ENCODE measurements at regions not wholly inside any gene's neighbourhood (a gene's known extent, or its start where the extent isn't known, plus 50 kb on each side); places are given as distances from the start of the nearest gene placed in this dataset.

GRCh38 chr22:22981670-22982571 is 88.4 kb upstream of the GNAZ start:
- intact Hi-C loops (cut with micrococcal nuclease): no loop called here
- H3K9me3 Mint-ChIP-seq: peaks cover 0 to 29% (median 7%) of the 10 kb centered on the region in 11 donors
- Histone ChIP-seq H3K4me3 (ENCODE audit: low read length) (no peak overlapping the region), H3K9me3 (ENCODE audit: control insufficient read depth in 2 of 3, low read length in 3 of 3) (no peaks in the 10 kb centered on the region), H3K27me3 (ENCODE audit: control insufficient read depth in 2 of 2, insufficient read depth in 2 of 2, low read length in 2 of 2) (no peaks in the 10 kb centered on the region), H3K4me1 (ENCODE audit: control insufficient read depth in 2 of 2, insufficient read depth in 2 of 2, low read length in 2 of 2) (peaks cover 0 to 9% of the 10 kb centered on the region in 2 donors), H3K36me3 (ENCODE audit: control insufficient read depth in 2 of 3, insufficient read depth in 3 of 3, low read length in 3 of 3) (no peaks in the 10 kb centered on the region), H3K27ac (ENCODE audit: low read depth, low read length) (no peak overlapping the region)
- peaks cover 0 to 26% (median 4%) of the 10 kb centered on the region in 5 donors for H3K27me3 Mint-ChIP-seq
- ChIA-PET POLR2A (no interaction called here), CTCF (interaction anchor here (0.6 kb wide), 2 partner anchors 21 to 151 kb away, joined by 3 read pairs; no protein-coding TSS in a partner anchor)
- ATAC-seq: no peak
- no peak overlapping the region for H3K4me3 Mint-ChIP-seq
- no peak for DNase-seq
- H3K36me3 Mint-ChIP-seq: peaks cover 0 to 5% (median 0%) of the 10 kb centered on the region in 5 donors
- no peak overlapping the region for H3K27ac Mint-ChIP-seq
- peaks cover 0 to 9% (median 6%) of the 10 kb centered on the region in 7 donors for H3K4me1 Mint-ChIP-seq

- peaks cover 0 to 9% of the 10 kb centered on the region in 2 donors for H3K4me1 ChIP-seq (ENCODE audit: control insufficient read depth in 2 of 2, insufficient read depth in 2 of 2, low read length in 2 of 2)
- H3K4me1 Mint-ChIP-seq: peaks cover 0 to 9% (median 6%) of the 10 kb centered on the region in 7 donors
- H3K27ac ChIP-seq (ENCODE audit: low read depth, low read length): no peak overlapping the region
- H3K27me3 Mint-ChIP-seq: peaks cover 0 to 24% (median 4%) of the 10 kb centered on the region in 5 donors
- CTCF ChIA-PET: no interaction called here
- ATAC-seq (no peak), DNase-seq (no peak)
- POLR2A ChIA-PET: no interaction called here
- H3K9me3 Mint-ChIP-seq: peaks cover 0 to 29% (median 7%) of the 10 kb centered on the region in 11 donors
- no peak overlapping the region for H3K27ac Mint-ChIP-seq
- H3K4me3 ChIP-seq (ENCODE audit: low read length): no peak overlapping the region
- intact Hi-C loops (cut with micrococcal nuclease): no loop called here
- peaks cover 0 to 5% (median 0%) of the 10 kb centered on the region in 5 donors for H3K36me3 Mint-ChIP-seq
- H3K4me3 Mint-ChIP-seq: no peak overlapping the region
- H3K27me3 ChIP-seq (ENCODE audit: control insufficient read depth in 2 of 2, insufficient read depth in 2 of 2, low read length in 2 of 2): no peaks in the 10 kb centered on the region
- H3K9me3 ChIP-seq (ENCODE audit: control insufficient read depth in 2 of 3, low read length in 3 of 3): no peaks in the 10 kb centered on the region
- no peaks in the 10 kb centered on the region for H3K36me3 ChIP-seq (ENCODE audit: control insufficient read depth in 2 of 3, insufficient read depth in 3 of 3, low read length in 3 of 3)
Observed at GRCh38 chr22:22982616-22983015, 87.7 kb upstream of the GNAZ start.

DNA sequence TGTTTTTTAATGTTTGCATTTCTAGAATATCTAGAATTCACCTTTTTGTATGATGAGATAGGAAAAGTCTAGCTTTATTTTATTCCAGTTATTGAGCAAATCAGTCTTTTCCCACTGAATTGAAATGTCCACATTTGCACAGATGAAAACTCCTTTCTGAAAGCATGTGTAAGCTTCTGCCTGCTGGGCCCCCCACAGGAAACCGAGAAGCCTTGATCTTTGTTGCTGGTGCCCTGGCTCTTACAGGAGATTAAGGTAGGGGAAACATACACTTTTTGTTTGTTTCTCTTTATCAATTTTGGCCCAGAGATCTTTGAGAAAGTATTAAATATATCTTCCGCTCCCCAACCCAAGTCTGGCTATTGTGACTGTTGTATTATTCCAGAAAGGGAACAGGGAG is 87.2 kb upstream of the GNAZ start:
- DNase-seq: no peak
- H3K4me1 Mint-ChIP-seq: peaks cover 0 to 9% (median 6%) of the 10 kb centered on the region in 7 donors
- POLR2A ChIA-PET: no interaction called here

GRCh38 chr22:22983816-22984215 is 86.5 kb upstream of the GNAZ start:
- DNase-seq: no peak
- H3K4me3 Mint-ChIP-seq: no peak overlapping the region
- ChIA-PET CTCF (no interaction called here), POLR2A (no interaction called here)
- no peak overlapping the region for H3K27ac ChIP-seq (ENCODE audit: low read depth, low read length)
- peaks cover 0 to 5% (median 0%) of the 10 kb centered on the region in 5 donors for H3K36me3 Mint-ChIP-seq
- H3K27ac Mint-ChIP-seq: no peak overlapping the region
- peaks cover 0 to 27% (median 2%) of the 10 kb centered on the region in 5 donors for H3K27me3 Mint-ChIP-seq
- H3K4me3 ChIP-seq (ENCODE audit: low read length): no peak overlapping the region
- H3K36me3 ChIP-seq (ENCODE audit: control insufficient read depth in 2 of 3, insufficient read depth in 3 of 3, low read length in 3 of 3): no peaks in the 10 kb centered on the region
- intact Hi-C loops (cut with micrococcal nuclease): no loop called here
- no peaks in the 10 kb centered on the region for H3K9me3 ChIP-seq (ENCODE audit: control insufficient read depth in 2 of 3, low read length in 3 of 3)
- peaks cover 0 to 9% (median 6%) of the 10 kb centered on the region in 7 donors for H3K4me1 Mint-ChIP-seq
- H3K4me1 ChIP-seq (ENCODE audit: control insufficient read depth in 2 of 2, insufficient read depth in 2 of 2, low read length in 2 of 2): peaks cover 0 to 9% of the 10 kb centered on the region in 2 donors
- no peaks in the 10 kb centered on the region for H3K27me3 ChIP-seq (ENCODE audit: control insufficient read depth in 2 of 2, insufficient read depth in 2 of 2, low read length in 2 of 2)
- H3K9me3 Mint-ChIP-seq: peaks cover 0 to 24% (median 5%) of the 10 kb centered on the region in 11 donors
- ATAC-seq: no peak

More for the DNA sequence above, 87.2 kb upstream of the GNAZ start:
- peaks cover 0 to 5% (median 0%) of the 10 kb centered on the region in 5 donors for H3K36me3 Mint-ChIP-seq
- H3K4me3 Mint-ChIP-seq: no peak overlapping the region
- ATAC-seq: no peak
- Histone ChIP-seq H3K27me3 (ENCODE audit: control insufficient read depth in 2 of 2, insufficient read depth in 2 of 2, low read length in 2 of 2) (no peaks in the 10 kb centered on the region), H3K4me3 (ENCODE audit: low read length) (no peak overlapping the region), H3K27ac (ENCODE audit: low read depth, low read length) (no peak overlapping the region), H3K36me3 (ENCODE audit: control insufficient read depth in 2 of 3, insufficient read depth in 3 of 3, low read length in 3 of 3) (no peaks in the 10 kb centered on the region), H3K4me1 (ENCODE audit: control insufficient read depth in 2 of 2, insufficient read depth in 2 of 2, low read length in 2 of 2) (peaks cover 0 to 9% of the 10 kb centered on the region in 2 donors), H3K9me3 (ENCODE audit: control insufficient read depth in 2 of 3, low read length in 3 of 3) (no peaks in the 10 kb centered on the region)
- H3K9me3 Mint-ChIP-seq: peaks cover 0 to 25% (median 5%) of the 10 kb centered on the region in 11 donors
- intact Hi-C loops (cut with micrococcal nuclease): no loop called here
- CTCF ChIA-PET: no interaction called here
- no peak overlapping the region for H3K27ac Mint-ChIP-seq
- peaks cover 0 to 24% (median under 1%) of the 10 kb centered on the region in 5 donors for H3K27me3 Mint-ChIP-seq

DNA sequence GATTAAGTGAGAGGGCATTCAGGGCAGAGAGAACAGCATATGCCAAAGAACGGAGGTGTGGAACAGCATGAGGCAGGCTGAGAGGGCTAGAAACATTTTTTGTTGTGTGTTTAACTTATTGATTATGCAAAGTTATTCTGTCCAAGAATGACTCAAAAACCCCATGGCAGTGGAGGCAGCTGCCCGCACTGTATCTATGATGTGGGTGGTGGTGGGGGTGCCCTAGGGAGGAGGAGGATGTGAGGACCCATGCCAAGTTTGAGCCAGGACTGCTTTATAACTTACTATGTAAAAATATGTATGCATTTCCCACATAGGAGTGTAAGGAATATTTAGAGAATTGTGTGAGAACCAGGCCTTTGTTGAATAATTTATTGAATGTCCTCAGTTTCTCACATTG is 85.4 kb upstream of the GNAZ start:
- Mint-ChIP-seq H3K36me3 (peaks cover 0 to 5% (median 0%) of the 10 kb centered on the region in 5 donors), H3K4me3 (no peak overlapping the region), H3K27ac (no peak overlapping the region), H3K27me3 (peaks cover 5 to 26% (median 11%) of the 10 kb centered on the region in 5 donors), H3K4me1 (peaks cover 0 to 9% (median 6%) of the 10 kb centered on the region in 7 donors), H3K9me3 (peaks cover 0 to 14% (median 2%) of the 10 kb centered on the region in 11 donors)
- ATAC-seq (no peak), DNase-seq (no peak)
- Histone ChIP-seq H3K27ac (ENCODE audit: low read depth, low read length) (no peak overlapping the region), H3K36me3 (ENCODE audit: control insufficient read depth in 2 of 3, insufficient read depth in 3 of 3, low read length in 3 of 3) (no peaks in the 10 kb centered on the region), H3K4me3 (ENCODE audit: low read length) (no peak overlapping the region), H3K9me3 (ENCODE audit: control insufficient read depth in 2 of 3, low read length in 3 of 3) (no peaks in the 10 kb centered on the region), H3K27me3 (ENCODE audit: control insufficient read depth in 2 of 2, insufficient read depth in 2 of 2, low read length in 2 of 2) (no peaks in the 10 kb centered on the region), H3K4me1 (ENCODE audit: control insufficient read depth in 2 of 2, insufficient read depth in 2 of 2, low read length in 2 of 2) (peaks cover 0 to 9% of the 10 kb centered on the region in 2 donors)
- intact Hi-C loops (cut with micrococcal nuclease): no loop called here
- ChIA-PET POLR2A (no interaction called here), CTCF (no interaction called here)

DNA sequence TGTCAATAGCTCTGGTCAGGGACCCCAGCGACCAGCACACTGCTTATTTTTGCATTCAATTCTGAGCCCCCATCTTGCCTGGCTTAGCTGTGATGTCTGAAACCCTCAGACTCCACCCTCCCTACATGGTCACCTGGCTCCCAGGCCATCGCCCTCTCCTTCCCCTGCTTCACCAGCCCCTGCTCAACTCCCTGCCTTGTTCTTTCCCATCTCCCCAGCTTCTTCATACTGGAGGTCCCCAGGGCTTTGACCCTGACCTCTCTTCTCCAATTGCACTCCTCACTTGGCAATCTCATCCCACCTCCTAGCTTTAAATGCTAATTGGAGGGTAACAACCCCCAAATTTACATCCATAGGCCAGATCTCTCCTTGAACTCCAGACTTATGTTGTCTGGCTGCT is 84.3 kb upstream of the GNAZ start:
- ATAC-seq: no peak
- Mint-ChIP-seq H3K9me3 (peaks cover 0 to 4% (median 0%) of the 10 kb centered on the region in 11 donors), H3K27me3 (peaks cover 15 to 29% (median 21%) of the 10 kb centered on the region in 5 donors), H3K36me3 (no peaks in the 10 kb centered on the region), H3K4me3 (no peak overlapping the region), H3K27ac (no peak overlapping the region), H3K4me1 (peaks cover 0 to 9% (median 6%) of the 10 kb centered on the region in 7 donors)
- DNase-seq: no peak
- Histone ChIP-seq H3K36me3 (ENCODE audit: control insufficient read depth in 2 of 3, insufficient read depth in 3 of 3, low read length in 3 of 3) (no peaks in the 10 kb centered on the region), H3K4me3 (ENCODE audit: low read length) (no peak overlapping the region), H3K9me3 (ENCODE audit: control insufficient read depth in 2 of 3, low read length in 3 of 3) (no peaks in the 10 kb centered on the region), H3K27me3 (ENCODE audit: control insufficient read depth in 2 of 2, insufficient read depth in 2 of 2, low read length in 2 of 2) (no peaks in the 10 kb centered on the region), H3K27ac (ENCODE audit: low read depth, low read length) (no peak overlapping the region), H3K4me1 (ENCODE audit: control insufficient read depth in 2 of 2, insufficient read depth in 2 of 2, low read length in 2 of 2) (peaks cover 0 to 9% of the 10 kb centered on the region in 2 donors)
- POLR2A ChIA-PET: no interaction called here
- CTCF ChIA-PET: interaction anchor here (1.1 kb wide), 1 partner anchor 27 kb away, joined by 4 read pairs; no protein-coding TSS in a partner anchor
- intact Hi-C loops (cut with micrococcal nuclease): no loop called here
